ENCODE measurements at regions not wholly inside any gene's neighbourhood (a gene's known extent, or its start where the extent isn't known, plus 50 kb on each side); places are given as distances from the start of the nearest gene placed in this dataset.
"Not testable (repeated sequence)": the region's sequence is repeated elsewhere in the genome, so short reads cannot be mapped to it uniquely, and the experiment has no call there.

- no peak for FAIRE-seq
These were observed 124.0 kb upstream of the TOPAZ1 start for GRCh38 chr3:44117736-44118135.

GRCh38 chr3:44120721-44121582, 120.7 kb upstream of the TOPAZ1 start:
- FAIRE-seq (no peak), DNase-seq (ENCODE audit: low spot score) (no peak)

More at GRCh38 chr3:44117736-44118135, 124.0 kb upstream of the TOPAZ1 start:
- DNase-seq (ENCODE audit: low spot score): no peak

GRCh38 chr3:44125246-44125645, 116.4 kb upstream of the TOPAZ1 start:
- no peak for DNase-seq (ENCODE audit: low spot score)
- FAIRE-seq: no peak

- FAIRE-seq: no peak
These were observed 115.8 kb upstream of the TOPAZ1 start for GRCh38 chr3:44125882-44126281.

DNA sequence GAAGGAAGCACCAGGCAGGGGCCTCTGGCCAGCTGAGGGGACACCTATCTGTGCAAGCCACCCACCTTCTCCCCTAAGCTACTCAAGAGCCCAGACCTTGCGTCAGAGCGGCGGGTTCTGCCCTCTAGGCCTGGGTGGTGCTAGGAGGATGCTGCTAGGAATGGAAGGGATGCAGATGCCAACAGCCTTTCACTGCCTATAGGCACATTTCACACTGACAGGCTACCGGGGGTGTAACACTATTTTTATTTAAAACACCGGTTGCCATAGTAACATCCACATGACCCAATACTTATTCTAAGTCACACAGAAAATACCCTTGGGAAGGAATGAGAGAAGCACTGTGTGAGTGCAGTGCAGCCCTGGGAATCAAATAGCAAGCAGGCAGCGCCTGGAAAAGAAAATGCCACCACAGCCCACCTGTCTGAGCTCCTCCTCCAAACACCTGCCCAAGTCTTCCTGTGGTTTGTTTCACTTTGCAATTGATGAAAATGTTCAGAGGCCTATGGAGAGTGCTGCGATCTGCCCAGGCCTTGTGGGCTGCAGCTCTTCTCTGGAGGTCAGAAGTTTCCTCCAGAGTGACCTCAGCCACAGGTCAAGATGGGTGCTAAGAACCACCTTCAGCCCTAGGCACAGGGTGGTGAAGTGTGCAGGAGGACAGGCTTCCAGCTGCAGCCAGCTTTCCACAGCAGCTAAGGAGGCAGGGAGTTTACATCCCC, 113.5 kb upstream of the TOPAZ1 start:
- DNase-seq (ENCODE audit: low spot score): no peak
- no peak for FAIRE-seq

More at GRCh38 chr3:44125882-44126281, 115.8 kb upstream of the TOPAZ1 start:
- no peak for DNase-seq (ENCODE audit: low spot score)

DNA sequence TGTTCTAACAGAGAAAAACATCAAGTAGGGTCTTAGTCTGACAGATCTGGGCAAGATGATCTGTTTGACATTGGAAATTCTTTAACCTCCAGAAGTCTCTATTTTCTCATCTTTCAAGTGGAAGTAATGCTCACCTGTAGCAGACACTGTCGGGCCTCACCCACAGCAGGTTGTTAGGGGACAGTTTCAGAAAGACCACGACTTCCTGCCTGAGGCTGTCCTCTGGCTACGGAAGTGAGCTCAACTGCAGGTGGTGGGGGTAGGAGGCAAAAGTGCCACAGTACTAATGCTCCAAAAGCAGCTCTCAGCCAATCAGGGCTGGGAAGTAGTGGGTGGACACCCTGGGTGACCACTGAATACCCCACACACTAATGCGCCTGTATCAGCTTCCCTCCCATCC, 111.4 kb upstream of the TOPAZ1 start:
- FAIRE-seq (no peak), DNase-seq (ENCODE audit: low spot score) (no peak)

GRCh38 chr3:44132061-44132460, 109.6 kb upstream of the TOPAZ1 start:
- no peak for DNase-seq (ENCODE audit: low spot score)

DNA sequence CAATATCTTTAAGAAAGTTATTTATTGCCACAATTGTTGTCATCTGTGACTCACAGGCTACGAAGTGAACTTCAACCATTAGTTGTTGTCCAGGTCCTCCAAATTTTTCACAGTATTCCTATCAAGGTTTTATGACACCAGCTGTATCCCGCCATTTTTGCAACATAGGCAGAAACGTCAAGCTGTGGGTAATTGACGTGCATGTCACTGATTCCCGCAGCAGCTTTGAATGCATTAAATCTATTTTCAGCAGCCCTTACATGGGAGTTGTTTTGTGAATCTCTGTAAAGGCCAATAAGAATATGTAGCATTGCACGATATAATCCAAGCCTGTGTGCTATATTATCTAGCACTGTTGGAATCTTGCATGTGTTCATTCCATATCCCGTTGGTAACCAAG, 109.1 kb upstream of the TOPAZ1 start:
- FAIRE-seq: no peak
- DNase-seq (ENCODE audit: low spot score): no peak

More at GRCh38 chr3:44132061-44132460, 109.6 kb upstream of the TOPAZ1 start:
- FAIRE-seq: no peak

GRCh38 chr3:44136421-44136820, 105.3 kb upstream of the TOPAZ1 start:
- FAIRE-seq: no peak
- DNase-seq (ENCODE audit: low spot score): no peak

- FAIRE-seq (no peak), DNase-seq (ENCODE audit: low spot score) (no peak)
These were observed 95.6 kb upstream of the TOPAZ1 start for GRCh38 chr3:44146073-44146472.

- DNase-seq (ENCODE audit: low spot score): no peak
- no peak for FAIRE-seq
These were observed 81.9 kb upstream of the TOPAZ1 start for GRCh38 chr3:44159696-44160300.

DNA sequence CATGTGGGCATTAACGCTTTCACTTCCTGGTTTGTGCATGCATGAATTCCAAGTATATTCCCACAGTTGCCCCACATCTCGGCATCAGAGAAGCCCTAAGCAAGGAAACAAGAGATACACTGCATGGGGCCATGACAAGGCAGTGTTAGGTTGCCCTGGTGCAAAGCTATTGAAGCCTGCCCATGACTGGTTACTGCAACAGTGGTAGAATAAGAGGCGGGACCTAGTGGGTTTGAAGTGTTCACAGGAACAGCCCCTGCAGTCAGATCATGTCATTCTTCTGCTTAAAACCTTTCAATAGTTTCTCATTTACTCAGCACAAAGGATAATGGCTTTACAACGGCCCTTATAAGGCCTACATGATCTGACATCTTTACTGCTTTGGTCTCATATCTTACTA, 80.9 kb upstream of the TOPAZ1 start:
- DNase-seq (ENCODE audit: low spot score) (no peak), FAIRE-seq (no peak)

DNA sequence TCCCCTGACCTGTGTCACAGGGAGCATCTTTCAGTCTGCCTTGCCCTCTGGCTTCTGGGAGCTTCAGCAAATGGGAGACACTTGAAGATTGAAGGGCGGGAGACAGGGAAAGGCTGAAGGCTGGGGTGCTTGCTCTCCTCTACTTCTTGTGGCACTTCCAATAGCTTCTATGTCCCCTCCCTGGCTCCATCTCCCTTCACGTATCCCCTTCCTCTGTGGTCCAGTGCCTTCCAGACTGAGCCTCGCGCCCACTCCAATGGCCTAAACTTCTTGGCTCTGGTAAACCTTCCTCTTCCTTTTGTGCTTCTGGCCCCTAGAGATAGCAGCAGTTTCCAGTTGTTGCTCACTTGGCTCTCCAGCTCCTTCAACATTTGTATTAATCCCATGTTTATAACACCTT, 69.8 kb upstream of the TOPAZ1 start:
- no peak for DNase-seq (ENCODE audit: low spot score)
- FAIRE-seq: no peak

GRCh38 chr3:44172701-44173100, 69.0 kb upstream of the TOPAZ1 start:
- FAIRE-seq; DNase-seq (ENCODE audit: low spot score): not testable (repeated sequence)

DNA sequence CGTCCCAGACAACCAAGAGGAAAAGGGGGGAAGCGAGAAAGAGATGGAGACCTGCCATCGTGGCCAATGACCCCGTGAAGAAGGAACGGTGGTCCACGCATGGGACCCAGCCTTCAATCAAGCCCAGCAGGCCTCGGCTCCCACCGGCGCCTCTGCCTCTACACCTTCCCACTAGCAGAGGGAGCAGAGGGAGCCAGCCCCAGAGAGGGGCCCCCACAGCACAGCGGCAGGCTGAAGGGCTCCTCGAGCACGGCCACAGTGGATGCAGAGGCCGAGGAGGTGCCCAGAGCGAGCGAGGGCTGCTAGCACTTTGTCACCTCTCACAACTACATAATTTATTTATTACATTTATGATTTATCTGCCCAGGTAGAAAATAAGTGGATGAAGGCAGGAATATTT, 68.4 kb upstream of the TOPAZ1 start:
- no peak for DNase-seq (ENCODE audit: low spot score)

GRCh38 chr3:44175070-44175469, 66.6 kb upstream of the TOPAZ1 start:
- no peak for FAIRE-seq
- no peak for DNase-seq (ENCODE audit: low spot score)

More for the DNA sequence above, 68.4 kb upstream of the TOPAZ1 start:
- no peak for FAIRE-seq

- FAIRE-seq: no peak
- no peak for DNase-seq (ENCODE audit: low spot score)
These were observed 62.4 kb upstream of the TOPAZ1 start for GRCh38 chr3:44179246-44179645.

GRCh38 chr3:44184319-44184953, 57.2 kb upstream of the TOPAZ1 start:
- FAIRE-seq (no peak), DNase-seq (ENCODE audit: low spot score) (no peak)

- no peak for DNase-seq (ENCODE audit: low spot score)
- FAIRE-seq: no peak
These were observed 56.2 kb upstream of the TOPAZ1 start for GRCh38 chr3:44185396-44185915.

GRCh38 chr3:44186111-44186672, 55.5 kb upstream of the TOPAZ1 start:
- FAIRE-seq: no peak

DNA sequence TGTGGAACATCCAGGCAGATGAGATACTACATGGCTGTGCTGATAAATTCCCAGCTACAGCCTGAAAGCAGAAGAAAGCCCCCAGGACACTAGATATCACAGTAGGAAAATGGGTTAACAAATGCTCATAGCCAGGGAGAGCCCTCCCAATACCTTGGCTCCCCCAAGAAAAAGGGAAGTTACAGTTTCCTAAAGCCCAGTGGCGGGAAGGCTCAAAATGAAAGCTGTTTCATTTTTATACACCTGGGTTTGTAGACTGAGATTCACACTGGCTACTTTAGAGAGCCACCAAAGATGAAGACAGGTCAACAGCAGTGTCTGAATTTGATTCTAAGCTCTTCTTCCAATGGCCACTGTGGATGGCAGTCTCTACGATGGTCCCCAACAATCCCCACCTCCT, 55.0 kb upstream of the TOPAZ1 start:
- FAIRE-seq (no peak), DNase-seq (ENCODE audit: low spot score) (no peak)

More at GRCh38 chr3:44186111-44186672, 55.5 kb upstream of the TOPAZ1 start:
- no peak for DNase-seq (ENCODE audit: low spot score)
